ENCODE measurements at regions not wholly inside any gene's neighbourhood (a gene's known extent, or its start where the extent isn't known, plus 50 kb on each side); places are given as distances from the start of the nearest gene placed in this dataset.

GRCh38 chr2:6107290-6107689 is 415.1 kb downstream of the SOX11 start:
- BruUV-seq (replicated peaks), result no TSS peak
- ATAC-seq (no peak), DNase-seq (ENCODE audit: low read depth, low spot score) (no peak)
- H3K9ac ChIP-seq (ENCODE audit: low read length), result no peak overlapping the region
- no peak for TF ChIP-seq ZNF274 (IDR thresholded peaks at IDR 0.05; ENCODE audit: low read depth, low read length)
- TF ChIP-seq YY1 (IDR thresholded peaks at IDR 0.05; ENCODE audit: extremely low read depth, insufficient replicate concordance, low read depth, low read length), result no peak
- TF ChIP-seq ELF1 (IDR thresholded peaks at IDR 0.05; ENCODE audit: borderline replicate concordance, low read depth), result no peak
- TF ChIP-seq SRF (IDR thresholded peaks at IDR 0.05; ENCODE audit: low read depth), result no peak
- no peak for TF ChIP-seq JUND (IDR thresholded peaks at IDR 0.05)
- no peak for TF ChIP-seq RAD21 (IDR thresholded peaks at IDR 0.05; ENCODE audit: low read depth)
- TF ChIP-seq CTCF (IDR thresholded peaks at IDR 0.05 in 2 of 3, conservative IDR thresholded peaks at IDR 0.05 in 1 of 3; ENCODE audit: borderline replicate concordance in 1 of 3, insufficient read depth in 1 of 3, low read depth in 2 of 3, low read length in 2 of 3), result no peak
- TF ChIP-seq ZFX (IDR thresholded peaks at IDR 0.05), result no peak
- TF ChIP-seq TCF7L2 (IDR thresholded peaks at IDR 0.05; ENCODE audit: borderline replicate concordance, extremely low read depth, insufficient read depth, insufficient read length), result no peak
- TF ChIP-seq EGR1 (IDR thresholded peaks at IDR 0.05; ENCODE audit: low read depth), result no peak
- TF ChIP-seq ZBTB33 (IDR thresholded peaks at IDR 0.05; ENCODE audit: extremely low read depth, insufficient replicate concordance, low read length), result no peak
- TF ChIP-seq CEBPB (IDR thresholded peaks at IDR 0.05; ENCODE audit: low read depth), result no peak
- no peak for TF ChIP-seq POLR2A (IDR thresholded peaks at IDR 0.05; ENCODE audit: borderline replicate concordance, extremely low read depth, insufficient read depth, insufficient read length)
- TF ChIP-seq REST (IDR thresholded peaks at IDR 0.05; ENCODE audit: low read depth), result no peak
- TF ChIP-seq SP1 (IDR thresholded peaks at IDR 0.05; ENCODE audit: low read depth), result no peak
- TF ChIP-seq POLR2AphosphoS5 (IDR thresholded peaks at IDR 0.05; ENCODE audit: low read depth, low read length), result no peak
- H3K36me3 ChIP-seq (ENCODE audit: control insufficient read depth in 1 of 2, insufficient read depth in 2 of 2, low read length in 2 of 2), result no peaks in the 10 kb centered on the region
- no peaks in the 10 kb centered on the region for H3K4me1 ChIP-seq (ENCODE audit: control insufficient read depth in 1 of 2, insufficient read depth in 2 of 2, low read length in 2 of 2)
- H3K4me3 ChIP-seq (replicated peaks in 1 of 2; ENCODE audit: low read depth in 1 of 2, low read length in 2 of 2), result no peak overlapping the region
- ChIA-PET POLR2A (no interaction called here), RAD21 (ENCODE audit: low non-redundant PET in 1 of 2, low total read pairs in 2 of 2, uncharacterized antibody in 2 of 2, unreplicated experiment in 2 of 2) (no interaction called here), CTCF (no interaction called here)
- peaks cover 7 to 21% of the 10 kb centered on the region in 2 experiments; a peak in 2 of 4 replicates for H3K9me3 ChIP-seq (ENCODE audit: control insufficient read depth in 1 of 2, insufficient read depth in 1 of 2, low read depth in 1 of 2, low read length in 2 of 2)
- H3K27me3 ChIP-seq (ENCODE audit: insufficient read depth, low read length), result no peaks in the 10 kb centered on the region
- no peak overlapping the region for H3K27ac ChIP-seq (ENCODE audit: low read depth, low read length)
- no peak overlapping the region for H3K4me2 ChIP-seq (ENCODE audit: low read length)
- intact Hi-C loops (cut with micrococcal nuclease), result no loop called here
- no peaks in the 10 kb centered on the region for H3K79me2 ChIP-seq (ENCODE audit: insufficient read depth, low read length)
- no peak overlapping the region for H2AFZ ChIP-seq (ENCODE audit: low read depth, low read length, poor library complexity, severe bottlenecking)
- H4K20me1 ChIP-seq (ENCODE audit: insufficient read depth), result no peaks in the 10 kb centered on the region
- H3K9me2 ChIP-seq (ENCODE audit: insufficient read depth), result no peaks in the 10 kb centered on the region

Measured in HCT116 (cell line).